Chondrocyte (in vitro differentiated cells): ENCODE measurements at regions not wholly inside any gene's neighbourhood (a gene's known extent, or its start where the extent isn't known, plus 50 kb on each side); places are given as distances from the start of the nearest gene placed in this dataset.

ENCODE experiments used
- DNase-seq: peaks from one replicate; pipeline ENCODE4 v3.0.0; 2021; ENCODE audit warnings: mixed read lengths, low spot score
- H3K27ac Mint-ChIP-seq: one replicate; pipeline ENCODE4 v1.8.0; 2021; ENCODE audit warnings: mild to moderate bottlenecking, moderate library complexity, mixed read lengths; ENCODE audit not compliant: unreplicated experiment
- H3K27me3 Mint-ChIP-seq: 2 replicates; pipeline ENCODE4 v1.8.0; 2021; ENCODE audit warnings: low read depth, mixed read lengths
- H3K36me3 Mint-ChIP-seq: 2 replicates; pipeline ENCODE4 v1.8.0; 2021; ENCODE audit warnings: low read depth, mixed read lengths
- H3K4me1 Mint-ChIP-seq: 2 replicates; pipeline ENCODE4 v1.8.0; 2021; ENCODE audit warnings: low read depth, mild to moderate bottlenecking, mixed read lengths
- H3K4me3 Mint-ChIP-seq: one replicate; pipeline ENCODE4 v1.8.0; 2021; ENCODE audit warnings: mild to moderate bottlenecking, moderate library complexity, mixed read lengths; ENCODE audit not compliant: unreplicated experiment
- H3K9me3 Mint-ChIP-seq: 2 replicates; pipeline ENCODE4 v1.8.0; 2021; ENCODE audit warnings: low read depth, mixed read lengths
- CTCF ChIP-seq: fragments of 200-600 bp; sonication (generic); IDR thresholded peaks from 2 replicates; pipeline ENCODE4 v1.5.0; 2021; ENCODE audit warnings: antibody characterized with exemption, mild to moderate bottlenecking, moderate library complexity

- DNase-seq: no peak
- no peak for TF ChIP-seq CTCF
- no peaks in the 10 kb centered on the region for H3K27me3 Mint-ChIP-seq
- H3K4me3 Mint-ChIP-seq: no peak overlapping the region
- peaks cover 2% of the 10 kb centered on the region for H3K9me3 Mint-ChIP-seq
- H3K4me1 Mint-ChIP-seq: peaks cover 7% of the 10 kb centered on the region
- no peak overlapping the region for H3K27ac Mint-ChIP-seq
- H3K36me3 Mint-ChIP-seq: no peaks in the 10 kb centered on the region
Observed at GRCh38 chr2:158900345-158900744, 68.1 kb upstream of the TANC1 start.

- no peaks in the 10 kb centered on the region for H3K36me3 Mint-ChIP-seq
- no peak overlapping the region for H3K27ac Mint-ChIP-seq
- TF ChIP-seq CTCF: no peak
- H3K4me1 Mint-ChIP-seq: peaks cover 7% of the 10 kb centered on the region
- H3K27me3 Mint-ChIP-seq: no peaks in the 10 kb centered on the region
- no peak overlapping the region for H3K4me3 Mint-ChIP-seq
- peaks cover 2% of the 10 kb centered on the region for H3K9me3 Mint-ChIP-seq
- no peak for DNase-seq
Observed at GRCh38 chr2:158902005-158902398, 66.4 kb upstream of the TANC1 start.

- Mint-ChIP-seq H3K27me3 (no peaks in the 10 kb centered on the region), H3K4me1 (peaks cover 7% of the 10 kb centered on the region), H3K36me3 (no peaks in the 10 kb centered on the region), H3K27ac (no peak overlapping the region), H3K9me3 (no peaks in the 10 kb centered on the region), H3K4me3 (no peak overlapping the region)
- TF ChIP-seq CTCF: no peak
- no peak for DNase-seq
Observed at GRCh38 chr2:158903711-158904405, 64.6 kb upstream of the TANC1 start.

GRCh38 chr2:158904627-158905177 is 63.7 kb upstream of the TANC1 start:
- DNase-seq: no peak
- Mint-ChIP-seq H3K27me3 (no peaks in the 10 kb centered on the region), H3K9me3 (no peaks in the 10 kb centered on the region), H3K36me3 (no peaks in the 10 kb centered on the region), H3K4me3 (no peak overlapping the region), H3K27ac (no peak overlapping the region), H3K4me1 (peaks cover 7% of the 10 kb centered on the region)
- no peak for TF ChIP-seq CTCF

- DNase-seq: no peak
- no peak overlapping the region for H3K4me3 Mint-ChIP-seq
Observed at GRCh38 chr2:158905341-158905740, 63.1 kb upstream of the TANC1 start.

More at GRCh38 chr2:158905341-158905740, 63.1 kb upstream of the TANC1 start:
- TF ChIP-seq CTCF: no peak
- no peak overlapping the region for H3K27ac Mint-ChIP-seq
- H3K36me3 Mint-ChIP-seq: no peaks in the 10 kb centered on the region
- no peaks in the 10 kb centered on the region for H3K27me3 Mint-ChIP-seq
- H3K4me1 Mint-ChIP-seq: peaks cover 7% of the 10 kb centered on the region
- H3K9me3 Mint-ChIP-seq: no peaks in the 10 kb centered on the region
